H4 (cell line): ENCODE measurements at regions not wholly inside any gene's neighbourhood (a gene's known extent, or its start where the extent isn't known, plus 50 kb on each side); places are given as distances from the start of the nearest gene placed in this dataset.

Source experiments
- DNase-seq: peaks from one replicate; pipeline ENCODE4 v3.0.0-alpha.2; 2015; ENCODE audit warnings: low spot score

GRCh38 chr2:481388-481787 lies 193.5 kb upstream of the ALKAL2 start:
- no peak for DNase-seq

GRCh38 chr2:479490-480176 lies 191.7 kb upstream of the ALKAL2 start:
- no peak for DNase-seq

GRCh38 chr2:479031-479430 lies 191.1 kb upstream of the ALKAL2 start:
- no peak for DNase-seq

- no peak for DNase-seq
These were observed 183.7 kb upstream of the ALKAL2 start for GRCh38 chr2:471560-471959.

GRCh38 chr2:469514-469913 lies 181.6 kb upstream of the ALKAL2 start:
- DNase-seq, result no peak

GRCh38 chr2:468648-469336 lies 180.9 kb upstream of the ALKAL2 start:
- no peak for DNase-seq

GRCh38 chr2:467892-468647 lies 180.2 kb upstream of the ALKAL2 start:
- no peak for DNase-seq

- DNase-seq, result no peak
These were observed 179.6 kb upstream of the ALKAL2 start for GRCh38 chr2:467543-467891.

- DNase-seq, result no peak
These were observed 179.2 kb upstream of the ALKAL2 start for GRCh38 chr2:467101-467500.

GRCh38 chr2:464562-465309 lies 176.8 kb upstream of the ALKAL2 start:
- DNase-seq, result no peak

GRCh38 chr2:460861-461260 lies 173.0 kb upstream of the ALKAL2 start:
- DNase-seq, result peak; percentile 33

GRCh38 chr2:459931-460330 lies 172.0 kb upstream of the ALKAL2 start:
- no peak for DNase-seq

GRCh38 chr2:458425-458815 lies 170.5 kb upstream of the ALKAL2 start:
- DNase-seq, result no peak

GRCh38 chr2:457792-458424 lies 170.0 kb upstream of the ALKAL2 start:
- no peak for DNase-seq

GRCh38 chr2:457262-457661 lies 169.4 kb upstream of the ALKAL2 start:
- DNase-seq, result no peak

- DNase-seq, result no peak
These were observed 168.0 kb upstream of the ALKAL2 start for GRCh38 chr2:455913-456312.

- no peak for DNase-seq
These were observed 167.3 kb upstream of the ALKAL2 start for GRCh38 chr2:455015-455705.

- DNase-seq, result no peak
These were observed 165.2 kb upstream of the ALKAL2 start for GRCh38 chr2:453132-453531.

- no peak for DNase-seq
These were observed 163.6 kb upstream of the ALKAL2 start for GRCh38 chr2:451495-451894.

- DNase-seq, result no peak
These were observed 161.6 kb upstream of the ALKAL2 start for GRCh38 chr2:449246-450067.
